ENCODE measurements at regions not wholly inside any gene's neighbourhood (a gene's known extent, or its start where the extent isn't known, plus 50 kb on each side); places are given as distances from the start of the nearest gene placed in this dataset.

- no peaks in the 10 kb centered on the region for H3K36me3 Mint-ChIP-seq
- H3K4me3 Mint-ChIP-seq: no peak overlapping the region
- no peaks in the 10 kb centered on the region for H3K4me1 Mint-ChIP-seq (ENCODE audit: low read depth)
- H3K9me3 Mint-ChIP-seq (ENCODE audit: low read depth): no peaks in the 10 kb centered on the region
- H3K27ac Mint-ChIP-seq: no peak overlapping the region
- peaks cover 2% of the 10 kb centered on the region for H3K27me3 Mint-ChIP-seq
Measured at GRCh38 chr4:114512595-114513295, 85.9 kb upstream of the UGT8 start.

GRCh38 chr4:114519368-114519767 lies 79.2 kb upstream of the UGT8 start:
- Mint-ChIP-seq H3K9me3 (ENCODE audit: low read depth) (peaks cover 9% of the 10 kb centered on the region), H3K4me1 (ENCODE audit: low read depth) (no peaks in the 10 kb centered on the region), H3K36me3 (no peaks in the 10 kb centered on the region), H3K27me3 (no peaks in the 10 kb centered on the region), H3K4me3 (no peak overlapping the region), H3K27ac (no peak overlapping the region)

GRCh38 chr4:114527170-114527569 lies 71.4 kb upstream of the UGT8 start:
- H3K4me1 Mint-ChIP-seq (ENCODE audit: low read depth): no peaks in the 10 kb centered on the region
- H3K27me3 Mint-ChIP-seq: peaks cover 14% of the 10 kb centered on the region
- peaks cover 5% of the 10 kb centered on the region for H3K9me3 Mint-ChIP-seq (ENCODE audit: low read depth)
- H3K4me3 Mint-ChIP-seq: no peak overlapping the region
- H3K36me3 Mint-ChIP-seq: no peaks in the 10 kb centered on the region
- H3K27ac Mint-ChIP-seq: no peak overlapping the region

GRCh38 chr4:114527637-114528036 lies 71.0 kb upstream of the UGT8 start:
- H3K27ac Mint-ChIP-seq: no peak overlapping the region
- no peak overlapping the region for H3K4me3 Mint-ChIP-seq
- no peaks in the 10 kb centered on the region for H3K36me3 Mint-ChIP-seq
- no peaks in the 10 kb centered on the region for H3K4me1 Mint-ChIP-seq (ENCODE audit: low read depth)
- H3K9me3 Mint-ChIP-seq (ENCODE audit: low read depth): peaks cover 5% of the 10 kb centered on the region
- H3K27me3 Mint-ChIP-seq: peaks cover 14% of the 10 kb centered on the region

GRCh38 chr4:114535725-114536124 lies 62.9 kb upstream of the UGT8 start:
- H3K9me3 Mint-ChIP-seq (ENCODE audit: low read depth): no peaks in the 10 kb centered on the region
- no peak overlapping the region for H3K4me3 Mint-ChIP-seq
- H3K27ac Mint-ChIP-seq: no peak overlapping the region
- no peaks in the 10 kb centered on the region for H3K4me1 Mint-ChIP-seq (ENCODE audit: low read depth)
- H3K27me3 Mint-ChIP-seq: no peaks in the 10 kb centered on the region
- no peaks in the 10 kb centered on the region for H3K36me3 Mint-ChIP-seq

GRCh38 chr4:114537352-114537751 lies 61.3 kb upstream of the UGT8 start:
- no peaks in the 10 kb centered on the region for H3K4me1 Mint-ChIP-seq (ENCODE audit: low read depth)
- no peaks in the 10 kb centered on the region for H3K27me3 Mint-ChIP-seq
- no peaks in the 10 kb centered on the region for H3K9me3 Mint-ChIP-seq (ENCODE audit: low read depth)
- no peak overlapping the region for H3K27ac Mint-ChIP-seq
- no peaks in the 10 kb centered on the region for H3K36me3 Mint-ChIP-seq
- no peak overlapping the region for H3K4me3 Mint-ChIP-seq

GRCh38 chr4:114538012-114538617 lies 60.5 kb upstream of the UGT8 start:
- Mint-ChIP-seq H3K4me1 (ENCODE audit: low read depth) (no peaks in the 10 kb centered on the region), H3K27me3 (no peaks in the 10 kb centered on the region), H3K27ac (no peak overlapping the region), H3K4me3 (no peak overlapping the region), H3K36me3 (no peaks in the 10 kb centered on the region), H3K9me3 (ENCODE audit: low read depth) (no peaks in the 10 kb centered on the region)

GRCh38 chr4:114539985-114540384 lies 58.6 kb upstream of the UGT8 start:
- no peak overlapping the region for H3K4me3 Mint-ChIP-seq
- H3K36me3 Mint-ChIP-seq: no peaks in the 10 kb centered on the region
- H3K9me3 Mint-ChIP-seq (ENCODE audit: low read depth): no peaks in the 10 kb centered on the region
- H3K4me1 Mint-ChIP-seq (ENCODE audit: low read depth): no peaks in the 10 kb centered on the region
- H3K27me3 Mint-ChIP-seq: no peaks in the 10 kb centered on the region
- H3K27ac Mint-ChIP-seq: no peak overlapping the region

GRCh38 chr4:114547340-114548134 lies 51.1 kb upstream of the UGT8 start:
- Mint-ChIP-seq H3K4me3 (no peak overlapping the region), H3K27me3 (no peaks in the 10 kb centered on the region)

More at GRCh38 chr4:114547340-114548134, 51.1 kb upstream of the UGT8 start:
- Mint-ChIP-seq H3K9me3 (ENCODE audit: low read depth) (no peaks in the 10 kb centered on the region), H3K27ac (no peak overlapping the region), H3K4me1 (ENCODE audit: low read depth) (no peaks in the 10 kb centered on the region), H3K36me3 (no peaks in the 10 kb centered on the region)

Data from activated naive CD8-positive, alpha-beta T cell (primary cell).